ENCODE measurements at regions not wholly inside any gene's neighbourhood (a gene's known extent, or its start where the extent isn't known, plus 50 kb on each side); places are given as distances from the start of the nearest gene placed in this dataset.

DNA sequence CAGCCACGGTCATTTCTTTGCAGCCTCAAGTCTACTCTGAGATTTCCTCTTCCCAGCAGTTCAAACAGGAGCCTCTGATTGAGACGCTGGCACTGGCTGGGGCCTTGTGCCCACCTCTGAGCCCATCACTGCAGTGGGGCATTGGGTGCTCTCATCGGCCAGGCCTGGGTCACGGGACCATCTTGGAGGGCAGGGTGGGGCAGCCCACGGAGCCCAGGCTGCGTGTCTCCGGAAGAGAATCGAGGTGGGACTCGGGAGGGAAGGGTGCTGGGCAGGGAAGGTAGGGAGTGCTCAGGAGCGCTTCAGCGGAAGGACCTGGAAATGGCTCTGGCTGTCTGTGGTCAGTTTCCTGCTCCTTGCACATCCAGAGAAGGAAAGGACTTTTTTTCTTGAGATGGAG, 82.4 kb downstream of the RTP5 start:
- TF ChIP-seq, protein P1, sequence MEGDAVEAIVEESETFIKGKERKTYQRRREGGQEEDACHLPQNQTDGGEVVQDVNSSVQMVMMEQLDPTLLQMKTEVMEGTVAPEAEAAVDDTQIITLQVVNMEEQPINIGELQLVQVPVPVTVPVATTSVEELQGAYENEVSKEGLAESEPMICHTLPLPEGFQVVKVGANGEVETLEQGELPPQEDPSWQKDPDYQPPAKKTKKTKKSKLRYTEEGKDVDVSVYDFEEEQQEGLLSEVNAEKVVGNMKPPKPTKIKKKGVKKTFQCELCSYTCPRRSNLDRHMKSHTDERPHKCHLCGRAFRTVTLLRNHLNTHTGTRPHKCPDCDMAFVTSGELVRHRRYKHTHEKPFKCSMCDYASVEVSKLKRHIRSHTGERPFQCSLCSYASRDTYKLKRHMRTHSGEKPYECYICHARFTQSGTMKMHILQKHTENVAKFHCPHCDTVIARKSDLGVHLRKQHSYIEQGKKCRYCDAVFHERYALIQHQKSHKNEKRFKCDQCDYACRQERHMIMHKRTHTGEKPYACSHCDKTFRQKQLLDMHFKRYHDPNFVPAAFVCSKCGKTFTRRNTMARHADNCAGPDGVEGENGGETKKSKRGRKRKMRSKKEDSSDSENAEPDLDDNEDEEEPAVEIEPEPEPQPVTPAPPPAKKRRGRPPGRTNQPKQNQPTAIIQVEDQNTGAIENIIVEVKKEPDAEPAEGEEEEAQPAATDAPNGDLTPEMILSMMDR (IDR thresholded peaks at IDR 0.05), result no peak
- no peak for TF ChIP-seq POLR2A (IDR thresholded peaks at IDR 0.05)
